OCI-LY3 (cell line): ENCODE measurements at regions not wholly inside any gene's neighbourhood (a gene's known extent, or its start where the extent isn't known, plus 50 kb on each side); places are given as distances from the start of the nearest gene placed in this dataset.
A peak's percentile ranks its signal among the peaks of the same experiment; 100 is the strongest.

ENCODE experiments used
- H2AFZ ChIP-seq: fragments of 200-600, 300-600 bp; shearing (Covaris generic); 2 replicates; pipeline ENCODE4 v1.6.0; 2014; ENCODE audit warnings: antibody characterized with exemption, low read depth, low read length
- H3K27ac ChIP-seq: fragments of 200-600, 300-600 bp; sonication (generic); 2 replicates; pipeline ENCODE4 v1.5.1; 2014; ENCODE audit warnings: mild to moderate bottlenecking, low read length, moderate library complexity, mixed read lengths
- H3K27me3 ChIP-seq: fragments of 200-600, 300-600 bp; sonication (generic); 2 replicates; pipeline ENCODE4 v1.6.1; 2014; ENCODE audit warnings: low read depth, low read length, mixed read lengths
- H3K36me3 ChIP-seq: fragments of 200-600, 300-600 bp; sonication (generic); replicated peaks from 2 replicates; pipeline ENCODE3; 2014; ENCODE audit warnings: low read depth, low read length, mixed read lengths
- H3K4me1 ChIP-seq: fragments of 300-600, 200-600 bp; sonication (generic); 2 replicates; pipeline ENCODE4 v1.6.1; 2014; ENCODE audit warnings: low read length, mixed read lengths
- H3K4me2 ChIP-seq: fragments of 200-600, 300-600 bp; sonication (generic); 2 replicates; pipeline ENCODE4 v1.6.1; 2014; ENCODE audit warnings: low read length, mixed read lengths
- H3K4me3 ChIP-seq: fragments of 300-600, 200-600 bp; sonication (generic); 2 replicates; pipeline ENCODE4 v1.5.1; 2014; ENCODE audit warnings: antibody characterized with exemption, mild to moderate bottlenecking, low read length, moderate library complexity
- H3K79me2 ChIP-seq: fragments of 300-600, 200-600 bp; shearing (Covaris generic); 2 replicates; pipeline ENCODE4 v1.6.1; 2014; ENCODE audit warnings: mild to moderate bottlenecking, low read length, mixed read lengths
- H3K9ac ChIP-seq: fragments of 300-600, 200-600 bp; shearing (Covaris generic); 2 replicates; pipeline ENCODE4 v1.6.0; 2014; ENCODE audit warnings: mild to moderate bottlenecking, low read length, moderate library complexity
- H3K9me3 ChIP-seq: fragments of 200-600, 300-600 bp; shearing (Covaris generic); 2 replicates; pipeline ENCODE4 v1.6.1; 2014; ENCODE audit warnings: low read length, mixed read lengths; ENCODE audit not compliant: insufficient read depth
- H4K20me1 ChIP-seq: fragments of 200-600, 300-600 bp; sonication (generic); 2 replicates; pipeline ENCODE4 v1.6.1; 2016; ENCODE audit warnings: low read length, mixed read lengths; ENCODE audit not compliant: insufficient read depth
- CTCF ChIP-seq: fragments of 200-600, 300-600 bp; sonication (generic); IDR thresholded peaks from 2 replicates; pipeline ENCODE4 v1.5.1; 2014; ENCODE audit warnings: antibody characterized with exemption, low read length, low read depth
- EZH2phosphoT487 ChIP-seq: fragments of 200-600 bp; shearing (Covaris generic); IDR thresholded peaks from 2 replicates; pipeline ENCODE4 v1.6.1; 2018; ENCODE audit warnings: antibody characterized with exemption, mixed run types, low read depth

- no peak overlapping the region for H3K9ac ChIP-seq
- no peaks in the 10 kb centered on the region for H3K79me2 ChIP-seq
- H3K9me3 ChIP-seq: no peaks in the 10 kb centered on the region
- TF ChIP-seq CTCF (no peak), EZH2phosphoT487 (no peak)
- no peak overlapping the region for H3K4me3 ChIP-seq
- H4K20me1 ChIP-seq: no peaks in the 10 kb centered on the region
- no peak overlapping the region for H3K4me2 ChIP-seq
- H2AFZ ChIP-seq: no peak overlapping the region
- H3K4me1 ChIP-seq: no peaks in the 10 kb centered on the region
- peaks cover 19% of the 10 kb centered on the region; the same call in 1 of the 2 replicates for H3K27me3 ChIP-seq
- H3K36me3 ChIP-seq: no peaks in the 10 kb centered on the region
- no peak overlapping the region for H3K27ac ChIP-seq
These were observed 64.0 kb upstream of the EGR2 start for GRCh38 chr10:62880162-62880561.

DNA sequence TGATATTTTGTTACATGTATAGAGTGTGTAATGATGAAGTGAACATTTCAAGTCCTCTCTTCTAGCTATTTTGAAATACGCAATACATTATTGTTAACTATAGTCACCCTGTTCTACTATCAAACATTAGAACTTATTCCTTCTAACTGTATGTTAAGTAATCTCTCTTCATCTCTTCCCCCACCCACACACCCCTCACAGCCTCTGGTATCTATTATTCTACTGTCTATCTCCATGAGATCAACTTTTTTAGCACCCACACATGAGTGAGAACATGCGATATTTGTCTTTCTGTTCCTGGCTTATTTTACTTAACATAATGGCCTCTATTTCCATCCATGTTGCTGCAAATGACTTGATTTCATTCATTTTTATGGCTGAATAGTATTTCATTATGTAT is 57.7 kb upstream of the EGR2 start:
- Histone ChIP-seq H3K9ac (no peak overlapping the region), H3K79me2 (no peaks in the 10 kb centered on the region), H3K4me3 (no peak overlapping the region), H3K4me2 (no peak overlapping the region), H4K20me1 (no peaks in the 10 kb centered on the region), H3K27me3 (no peaks in the 10 kb centered on the region; the same call in 1 of the 2 replicates), H3K27ac (no peak overlapping the region), H3K4me1 (peaks cover 13% of the 10 kb centered on the region), H3K36me3 (no peaks in the 10 kb centered on the region), H2AFZ (no peak overlapping the region), H3K9me3 (no peaks in the 10 kb centered on the region)
- TF ChIP-seq CTCF (no peak), EZH2phosphoT487 (no peak)

DNA sequence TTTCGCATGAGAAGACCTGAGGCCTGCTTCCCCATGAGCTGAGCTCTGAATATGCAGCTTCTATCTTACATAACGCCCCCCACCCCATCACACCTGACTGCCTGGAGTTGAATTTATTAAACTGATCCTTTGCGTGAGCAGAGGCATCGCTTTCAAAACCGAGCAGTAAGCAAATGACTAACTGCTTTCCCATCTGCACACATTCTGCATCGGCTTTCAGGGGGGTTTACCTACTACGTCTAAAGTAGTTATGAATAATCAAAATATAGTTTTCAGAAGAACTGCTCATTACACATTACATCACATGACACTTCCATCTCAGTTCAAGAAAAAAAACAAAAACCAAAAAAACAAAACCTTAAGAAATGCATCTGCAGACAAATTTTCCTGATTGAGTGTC is 54.7 kb upstream of the EGR2 start:
- H3K4me2 ChIP-seq: peak overlapping the region; percentile 59
- H3K27me3 ChIP-seq: no peaks in the 10 kb centered on the region; the same call in 1 of the 2 replicates
- H3K36me3 ChIP-seq: no peaks in the 10 kb centered on the region
- H3K79me2 ChIP-seq: no peaks in the 10 kb centered on the region
- H4K20me1 ChIP-seq: no peaks in the 10 kb centered on the region
- H3K4me1 ChIP-seq: peaks cover 13% of the 10 kb centered on the region
- no peak overlapping the region for H3K27ac ChIP-seq
- no peaks in the 10 kb centered on the region for H3K9me3 ChIP-seq
- TF ChIP-seq EZH2phosphoT487: no peak
- no peak for TF ChIP-seq CTCF
- no peak overlapping the region for H2AFZ ChIP-seq
- no peak overlapping the region for H3K9ac ChIP-seq
- peak overlapping the region; percentile 42 for H3K4me3 ChIP-seq

DNA sequence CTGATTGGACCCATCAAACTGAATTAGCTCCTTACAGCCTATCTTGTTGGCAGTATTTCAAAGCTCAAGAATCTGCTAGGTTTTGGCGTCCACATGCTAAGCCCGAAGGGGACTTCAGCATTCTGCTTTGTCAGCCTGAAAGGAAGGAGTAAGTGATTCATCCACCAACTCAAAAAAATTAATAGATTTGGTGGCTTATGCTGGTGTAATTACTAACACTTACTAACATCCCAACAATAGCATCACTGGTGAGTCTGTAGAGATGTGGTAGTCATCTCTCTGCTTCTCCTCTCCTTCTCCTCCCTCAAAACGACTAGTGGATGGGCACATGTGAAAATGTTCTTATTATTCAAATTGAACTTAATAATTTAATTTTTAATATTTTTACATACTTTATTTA is 53.8 kb upstream of the EGR2 start:
- Histone ChIP-seq H3K4me2 (no peak overlapping the region), H4K20me1 (no peaks in the 10 kb centered on the region), H3K9me3 (no peaks in the 10 kb centered on the region), H2AFZ (no peak overlapping the region), H3K36me3 (no peaks in the 10 kb centered on the region), H3K27ac (no peak overlapping the region), H3K9ac (no peak overlapping the region), H3K4me3 (no peak overlapping the region), H3K27me3 (no peaks in the 10 kb centered on the region; the same call in 1 of the 2 replicates), H3K4me1 (peaks cover 13% of the 10 kb centered on the region), H3K79me2 (no peaks in the 10 kb centered on the region)
- TF ChIP-seq EZH2phosphoT487 (no peak), CTCF (no peak)
